MM.1S (cell line): ENCODE measurements at regions not wholly inside any gene's neighbourhood (a gene's known extent, or its start where the extent isn't known, plus 50 kb on each side); places are given as distances from the start of the nearest gene placed in this dataset.

ENCODE experiments used
- DNase-seq: peaks from one replicate; pipeline ENCODE4 v3.0.0-alpha.2; 2015
- H2AFZ ChIP-seq: fragments of 300-600 bp; sonication (generic); 2 replicates; pipeline ENCODE4 v1.6.0; 2016; ENCODE audit warnings: antibody characterized with exemption, low read length
- H3F3A ChIP-seq: fragments of 300-600 bp; sonication (generic); 2 replicates; pipeline ENCODE4 v1.6.1; 2016; ENCODE audit warnings: mild to moderate bottlenecking, antibody characterized with exemption, low read length, moderate library complexity, mixed read lengths; ENCODE audit not compliant: insufficient read depth
- H3K27ac ChIP-seq: fragments of 300-600 bp; sonication (generic); 2 replicates; pipeline ENCODE4 v1.5.1; 2016; ENCODE audit warnings: mild to moderate bottlenecking, low read length
- H3K27me3 ChIP-seq: fragments of 300-600 bp; sonication (generic); replicated peaks from 2 replicates; pipeline ENCODE4 v1.6.0; 2016; ENCODE audit warnings: low read length; ENCODE audit not compliant: insufficient read depth
- H3K36me3 ChIP-seq: fragments of 300-600 bp; sonication (generic); replicated peaks from 2 replicates; pipeline ENCODE4 v1.6.1; 2016; ENCODE audit warnings: mild to moderate bottlenecking, low read length, mixed read lengths; ENCODE audit not compliant: insufficient read depth
- H3K4me1 ChIP-seq: fragments of 300-600 bp; sonication (generic); 2 replicates; pipeline ENCODE4 v1.6.1; 2016; ENCODE audit warnings: low read length, mixed read lengths
- H3K4me2 ChIP-seq: fragments of 300-600 bp; sonication (generic); 2 replicates; pipeline ENCODE4 v1.6.0; 2016; ENCODE audit warnings: low read depth, low read length
- H3K4me3 ChIP-seq: fragments of 300-600 bp; sonication (generic); 2 replicates; pipeline ENCODE4 v1.5.1; 2016; ENCODE audit warnings: low read length, mixed read lengths
- H3K79me2 ChIP-seq: fragments of 300-600 bp; sonication (generic); 2 replicates; pipeline ENCODE4 v1.6.1; 2016; ENCODE audit warnings: mixed run types, low read length, mixed read lengths
- H3K9ac ChIP-seq: fragments of 300-600 bp; sonication (generic); 2 replicates; pipeline ENCODE4 v1.6.1; 2016; ENCODE audit warnings: low read length, mixed read lengths
- H3K9me2 ChIP-seq: fragments of 300-600 bp; sonication (generic); replicated peaks from 2 replicates; pipeline ENCODE4 v1.6.1; 2016; ENCODE audit warnings: mild to moderate bottlenecking, low read length, mixed read lengths; ENCODE audit not compliant: insufficient read depth
- H3K9me3 ChIP-seq: fragments of 300-600 bp; sonication (generic); replicated peaks from 2 replicates; pipeline ENCODE4 v1.6.1; 2016; ENCODE audit warnings: mild to moderate bottlenecking, low read length, mixed read lengths; ENCODE audit not compliant: insufficient read depth
- H4K20me1 ChIP-seq: fragments of 300-600 bp; sonication (generic); 2 replicates; pipeline ENCODE4 v1.6.1; 2016; ENCODE audit warnings: mild to moderate bottlenecking, low read length, moderate library complexity, mixed read lengths; ENCODE audit not compliant: insufficient read depth
- CTCF ChIP-seq: fragments of 300-600 bp; sonication (generic); IDR thresholded peaks from 2 replicates; pipeline ENCODE4 v1.5.1; 2016; ENCODE audit warnings: antibody characterized with exemption, low read length, mixed read lengths
- EZH2 ChIP-seq: fragments of 300-600 bp; sonication (generic); optimal IDR thresholded peaks from 2 replicates; pipeline ENCODE3; 2017; ENCODE audit warnings: low read depth, mild to moderate bottlenecking, antibody characterized with exemption, low read length, mixed read lengths
- EZH2phosphoT487 ChIP-seq: fragments of 300-600 bp; sonication (generic); IDR thresholded peaks from 2 replicates; pipeline ENCODE4 v1.6.1; 2018; ENCODE audit warnings: antibody characterized with exemption, low read length

GRCh38 chr6:119544325-119545175 lies 195.0 kb upstream of the MAN1A1 start:
- Histone ChIP-seq H3K9ac (no peak overlapping the region), H3K4me1 (no peaks in the 10 kb centered on the region), H3F3A (no peaks in the 10 kb centered on the region), H3K79me2 (no peaks in the 10 kb centered on the region), H4K20me1 (no peaks in the 10 kb centered on the region), H3K4me3 (no peak overlapping the region), H3K27ac (no peak overlapping the region), H3K9me2 (no peaks in the 10 kb centered on the region), H3K27me3 (no peaks in the 10 kb centered on the region), H3K9me3 (no peaks in the 10 kb centered on the region), H3K4me2 (no peak overlapping the region), H3K36me3 (no peaks in the 10 kb centered on the region), H2AFZ (no peak overlapping the region)
- TF ChIP-seq EZH2phosphoT487 (no peak), EZH2 (no peak), CTCF (no peak)
- no peak for DNase-seq

- Histone ChIP-seq H3K36me3 (no peaks in the 10 kb centered on the region), H3K9ac (no peak overlapping the region)
Observed at GRCh38 chr6:119543332-119543731, 193.8 kb upstream of the MAN1A1 start.

GRCh38 chr6:119542037-119542436 lies 192.5 kb upstream of the MAN1A1 start:
- Histone ChIP-seq H3K9ac (no peak overlapping the region), H4K20me1 (no peaks in the 10 kb centered on the region), H3K4me2 (no peak overlapping the region), H3K4me3 (no peak overlapping the region), H3K9me3 (no peaks in the 10 kb centered on the region), H3K79me2 (no peaks in the 10 kb centered on the region), H3K27ac (no peak overlapping the region), H2AFZ (no peak overlapping the region), H3K27me3 (no peaks in the 10 kb centered on the region), H3F3A (no peaks in the 10 kb centered on the region), H3K9me2 (no peaks in the 10 kb centered on the region), H3K4me1 (no peaks in the 10 kb centered on the region), H3K36me3 (no peaks in the 10 kb centered on the region)
- no peak for DNase-seq
- TF ChIP-seq CTCF, result no peak
- no peak for TF ChIP-seq EZH2phosphoT487
- no peak for TF ChIP-seq EZH2

More at GRCh38 chr6:119543332-119543731, 193.8 kb upstream of the MAN1A1 start:
- Histone ChIP-seq H3K79me2 (no peaks in the 10 kb centered on the region), H3K4me2 (no peak overlapping the region), H3F3A (no peaks in the 10 kb centered on the region), H3K4me1 (no peaks in the 10 kb centered on the region), H3K9me3 (no peaks in the 10 kb centered on the region), H3K9me2 (no peaks in the 10 kb centered on the region), H3K27ac (no peak overlapping the region), H2AFZ (no peak overlapping the region), H4K20me1 (no peaks in the 10 kb centered on the region), H3K4me3 (no peak overlapping the region), H3K27me3 (no peaks in the 10 kb centered on the region)
- DNase-seq, result no peak
- TF ChIP-seq EZH2 (no peak), CTCF (no peak), EZH2phosphoT487 (no peak)
